Adrenal gland (tissue), 5 donors: ENCODE measurements at regions not wholly inside any gene's neighbourhood (a gene's known extent, or its start where the extent isn't known, plus 50 kb on each side); places are given as distances from the start of the nearest gene placed in this dataset.

Source experiments
- POLR2A ChIP-seq, 2 donors: fragments of 450-650 bp; IDR thresholded peaks; one replicate each; pipeline ENCODE4 v1.6.1; 2017; ENCODE audit warnings: antibody characterized with exemption in 2 of 2, mild to moderate bottlenecking in 2 of 2, moderate library complexity in 1 of 2
- TF ChIP-seq, protein P1 (sequence below), 6 experiments: fragments of 450-650 bp in 4 of 6; fragments of 200-600 bp in 2 of 6; sonication (generic) in 1 of 6; IDR thresholded peaks; 1 replicate in 5 of 6; 2 replicates in 1 of 6; pipeline versions ENCODE4 v1.5.1 to v1.8.0; 2016 to 2021; ENCODE audit warnings: antibody characterized with exemption in 6 of 6, mild to moderate bottlenecking in 2 of 6, moderate library complexity in 1 of 6
- donor health status: DM: no; HTN: no; CAD: no.

DNA sequence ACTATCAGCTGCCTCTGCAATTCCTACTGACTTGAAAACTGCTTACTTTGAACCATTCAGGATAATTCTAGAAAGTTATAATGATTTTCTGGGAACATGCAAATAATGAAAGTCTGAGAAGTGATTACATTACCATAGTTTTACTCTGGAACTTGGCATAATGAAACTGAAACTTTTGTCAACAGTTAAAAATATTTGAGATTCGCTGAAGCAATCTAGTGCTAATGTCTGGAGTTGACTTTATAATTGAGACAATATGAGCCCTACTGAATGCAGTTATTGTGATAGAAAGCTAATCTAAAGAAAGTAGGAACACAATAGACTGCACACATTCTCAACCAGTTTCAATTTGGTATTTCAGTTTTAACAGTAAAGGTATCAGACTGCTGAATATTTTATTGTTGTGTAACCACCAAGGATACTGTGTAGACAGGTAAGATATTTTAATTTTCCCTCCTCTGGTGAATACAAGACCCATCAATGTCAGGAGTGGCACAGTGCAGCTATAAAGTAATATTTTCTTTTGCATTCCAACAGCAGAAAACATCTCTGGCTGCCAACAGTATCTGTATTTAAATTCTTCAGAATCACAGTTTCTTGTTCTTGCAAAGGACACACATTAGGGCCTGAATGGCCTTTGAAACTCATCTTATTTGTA, 483.5 kb downstream of the ATP23 start:
- TF ChIP-seq, protein P1, sequence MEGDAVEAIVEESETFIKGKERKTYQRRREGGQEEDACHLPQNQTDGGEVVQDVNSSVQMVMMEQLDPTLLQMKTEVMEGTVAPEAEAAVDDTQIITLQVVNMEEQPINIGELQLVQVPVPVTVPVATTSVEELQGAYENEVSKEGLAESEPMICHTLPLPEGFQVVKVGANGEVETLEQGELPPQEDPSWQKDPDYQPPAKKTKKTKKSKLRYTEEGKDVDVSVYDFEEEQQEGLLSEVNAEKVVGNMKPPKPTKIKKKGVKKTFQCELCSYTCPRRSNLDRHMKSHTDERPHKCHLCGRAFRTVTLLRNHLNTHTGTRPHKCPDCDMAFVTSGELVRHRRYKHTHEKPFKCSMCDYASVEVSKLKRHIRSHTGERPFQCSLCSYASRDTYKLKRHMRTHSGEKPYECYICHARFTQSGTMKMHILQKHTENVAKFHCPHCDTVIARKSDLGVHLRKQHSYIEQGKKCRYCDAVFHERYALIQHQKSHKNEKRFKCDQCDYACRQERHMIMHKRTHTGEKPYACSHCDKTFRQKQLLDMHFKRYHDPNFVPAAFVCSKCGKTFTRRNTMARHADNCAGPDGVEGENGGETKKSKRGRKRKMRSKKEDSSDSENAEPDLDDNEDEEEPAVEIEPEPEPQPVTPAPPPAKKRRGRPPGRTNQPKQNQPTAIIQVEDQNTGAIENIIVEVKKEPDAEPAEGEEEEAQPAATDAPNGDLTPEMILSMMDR (IDR thresholded peaks at IDR 0.05), result no peak
- no peak for TF ChIP-seq POLR2A (IDR thresholded peaks at IDR 0.05)
